MG63 (cell line): ENCODE measurements at regions not wholly inside any gene's neighbourhood (a gene's known extent, or its start where the extent isn't known, plus 50 kb on each side); places are given as distances from the start of the nearest gene placed in this dataset.

Experiments
- DNase-seq: peaks from one replicate; pipeline ENCODE4 v3.0.0-alpha.2; 2020
- H3K27me3 ChIP-seq: fragments of 250-450 bp; sonication (Bioruptor Pico); 2 replicates; pipeline ENCODE4 v1.5.1; 2020; ENCODE audit warnings: mild to moderate bottlenecking, moderate library complexity
- H3K36me3 ChIP-seq: fragments of 250-450 bp; sonication (Bioruptor Pico); 2 replicates; pipeline ENCODE4 v1.5.1; 2020; ENCODE audit warnings: mild to moderate bottlenecking, moderate library complexity
- H3K4me3 ChIP-seq: fragments of 250-450 bp; sonication (Bioruptor Pico); 2 replicates; pipeline ENCODE4 v1.5.1; 2020; ENCODE audit warnings: mild to moderate bottlenecking, moderate library complexity
- H3K9me3 ChIP-seq: fragments of 250-450 bp; sonication (Bioruptor Pico); 2 replicates; pipeline ENCODE4 v1.5.1; 2020; ENCODE audit warnings: mild to moderate bottlenecking, moderate library complexity

GRCh38 chr2:120993661-120994060 lies 258.0 kb downstream of the GLI2 start:
- H3K4me3 ChIP-seq = no peak overlapping the region
- H3K9me3 ChIP-seq = no peaks in the 10 kb centered on the region
- no peak for DNase-seq
- H3K27me3 ChIP-seq = no peaks in the 10 kb centered on the region
- no peaks in the 10 kb centered on the region for H3K36me3 ChIP-seq

- H3K4me3 ChIP-seq = no peak overlapping the region
- DNase-seq = no peak
- no peaks in the 10 kb centered on the region for H3K9me3 ChIP-seq
- no peaks in the 10 kb centered on the region for H3K36me3 ChIP-seq
- no peaks in the 10 kb centered on the region for H3K27me3 ChIP-seq
These were observed 258.8 kb downstream of the GLI2 start for GRCh38 chr2:120994301-120994995.

GRCh38 chr2:120995152-120995551 lies 259.5 kb downstream of the GLI2 start:
- Histone ChIP-seq H3K36me3 (no peaks in the 10 kb centered on the region), H3K27me3 (no peaks in the 10 kb centered on the region), H3K4me3 (no peak overlapping the region), H3K9me3 (no peaks in the 10 kb centered on the region)
- DNase-seq = no peak

GRCh38 chr2:120995656-120996190 lies 260.1 kb downstream of the GLI2 start:
- Histone ChIP-seq H3K27me3 (no peaks in the 10 kb centered on the region), H3K36me3 (no peaks in the 10 kb centered on the region), H3K9me3 (no peaks in the 10 kb centered on the region), H3K4me3 (no peak overlapping the region)
- no peak for DNase-seq

GRCh38 chr2:120999377-121000097 lies 263.9 kb downstream of the GLI2 start:
- Histone ChIP-seq H3K36me3 (no peaks in the 10 kb centered on the region), H3K9me3 (no peaks in the 10 kb centered on the region), H3K4me3 (no peak overlapping the region), H3K27me3 (no peaks in the 10 kb centered on the region)
- no peak for DNase-seq

GRCh38 chr2:121000804-121001203 lies 265.1 kb downstream of the GLI2 start:
- H3K4me3 ChIP-seq = no peak overlapping the region
- no peaks in the 10 kb centered on the region for H3K9me3 ChIP-seq
- DNase-seq = no peak
- no peaks in the 10 kb centered on the region for H3K36me3 ChIP-seq
- H3K27me3 ChIP-seq = no peaks in the 10 kb centered on the region

GRCh38 chr2:121001641-121002040 lies 266.0 kb downstream of the GLI2 start:
- H3K9me3 ChIP-seq = no peaks in the 10 kb centered on the region
- no peak overlapping the region for H3K4me3 ChIP-seq
- no peaks in the 10 kb centered on the region for H3K27me3 ChIP-seq
- H3K36me3 ChIP-seq = no peaks in the 10 kb centered on the region
- no peak for DNase-seq

GRCh38 chr2:121002597-121002996 lies 266.9 kb downstream of the GLI2 start:
- H3K36me3 ChIP-seq = no peaks in the 10 kb centered on the region
- H3K27me3 ChIP-seq = no peaks in the 10 kb centered on the region
- H3K9me3 ChIP-seq = no peaks in the 10 kb centered on the region
- no peak for DNase-seq
- no peak overlapping the region for H3K4me3 ChIP-seq

- H3K9me3 ChIP-seq = no peaks in the 10 kb centered on the region
- no peaks in the 10 kb centered on the region for H3K27me3 ChIP-seq
- no peak for DNase-seq
- H3K4me3 ChIP-seq = no peak overlapping the region
- H3K36me3 ChIP-seq = no peaks in the 10 kb centered on the region
These were observed 267.7 kb downstream of the GLI2 start for GRCh38 chr2:121003391-121003790.

- Histone ChIP-seq H3K27me3 (no peaks in the 10 kb centered on the region), H3K9me3 (no peaks in the 10 kb centered on the region), H3K4me3 (no peak overlapping the region), H3K36me3 (no peaks in the 10 kb centered on the region)
- no peak for DNase-seq
These were observed 268.7 kb downstream of the GLI2 start for GRCh38 chr2:121004359-121004758.

- Histone ChIP-seq H3K4me3 (no peak overlapping the region), H3K27me3 (no peaks in the 10 kb centered on the region), H3K9me3 (0 out of 2 replicates have a peak, but pooled peaks cover 2% of the 10 kb centered on the region), H3K36me3 (no peaks in the 10 kb centered on the region)
- DNase-seq = no peak
These were observed 269.3 kb downstream of the GLI2 start for GRCh38 chr2:121004950-121005349.

GRCh38 chr2:121005453-121005852 lies 269.8 kb downstream of the GLI2 start:
- Histone ChIP-seq H3K27me3 (no peaks in the 10 kb centered on the region), H3K36me3 (no peaks in the 10 kb centered on the region), H3K4me3 (no peak overlapping the region), H3K9me3 (peaks cover 7% of the 10 kb centered on the region; the same call in 1 of the 2 replicates)
- DNase-seq = no peak

- no peak overlapping the region for H3K4me3 ChIP-seq
- H3K9me3 ChIP-seq = peaks cover 13% of the 10 kb centered on the region
- no peak for DNase-seq
- H3K36me3 ChIP-seq = no peaks in the 10 kb centered on the region
- H3K27me3 ChIP-seq = no peaks in the 10 kb centered on the region
These were observed 271.2 kb downstream of the GLI2 start for GRCh38 chr2:121006743-121007489.

GRCh38 chr2:121007490-121007853 lies 271.8 kb downstream of the GLI2 start:
- Histone ChIP-seq H3K27me3 (no peaks in the 10 kb centered on the region), H3K9me3 (peaks cover 13% of the 10 kb centered on the region)
- DNase-seq = no peak

GRCh38 chr2:121008975-121009374 lies 273.3 kb downstream of the GLI2 start:
- Histone ChIP-seq H3K4me3 (no peak overlapping the region), H3K27me3 (no peaks in the 10 kb centered on the region), H3K36me3 (no peaks in the 10 kb centered on the region), H3K9me3 (peaks cover 17% of the 10 kb centered on the region)
- DNase-seq = no peak

More at GRCh38 chr2:121007490-121007853, 271.8 kb downstream of the GLI2 start:
- H3K36me3 ChIP-seq = no peaks in the 10 kb centered on the region
- no peak overlapping the region for H3K4me3 ChIP-seq

- Histone ChIP-seq H3K36me3 (no peaks in the 10 kb centered on the region), H3K27me3 (no peaks in the 10 kb centered on the region), H3K4me3 (no peak overlapping the region), H3K9me3 (peaks cover 19% of the 10 kb centered on the region)
- no peak for DNase-seq
These were observed 274.0 kb downstream of the TFCP2L1 start for GRCh38 chr2:121010998-121011397.

GRCh38 chr2:121014876-121015275 lies 270.1 kb downstream of the TFCP2L1 start:
- H3K27me3 ChIP-seq = no peaks in the 10 kb centered on the region
- no peak overlapping the region for H3K4me3 ChIP-seq
- H3K36me3 ChIP-seq = no peaks in the 10 kb centered on the region
- peaks cover 18% of the 10 kb centered on the region for H3K9me3 ChIP-seq
- no peak for DNase-seq
